HG03342 (cell line): ENCODE measurements at regions not wholly inside any gene's neighbourhood (a gene's known extent, or its start where the extent isn't known, plus 50 kb on each side); places are given as distances from the start of the nearest gene placed in this dataset.

ENCODE experiments used
- ATAC-seq: cut with Tn5 transposase; IDR thresholded peaks from one replicate; pipeline ENCODE4 v1.9.1; 2021; ENCODE audit warnings: mild to moderate bottlenecking, moderate library complexity; ENCODE audit not compliant: unreplicated experiment

- no peak for ATAC-seq
These were observed 377.3 kb downstream of the GASK1B start for GRCh38 chr4:157795495-157795894.

GRCh38 chr4:157792716-157793115 lies 380.1 kb downstream of the GASK1B start:
- ATAC-seq, result no peak

GRCh38 chr4:157791236-157791635 lies 381.6 kb downstream of the GASK1B start:
- ATAC-seq, result no peak

GRCh38 chr4:157787618-157788017 lies 385.2 kb downstream of the GASK1B start:
- ATAC-seq, result no peak

- ATAC-seq, result no peak
These were observed 391.5 kb downstream of the GASK1B start for GRCh38 chr4:157781361-157781760.

- no peak for ATAC-seq
These were observed 393.7 kb downstream of the GASK1B start for GRCh38 chr4:157779081-157779480.

- no peak for ATAC-seq
These were observed 395.8 kb downstream of the GASK1B start for GRCh38 chr4:157776930-157777528.

- ATAC-seq, result no peak
These were observed 396.9 kb downstream of the GASK1B start for GRCh38 chr4:157775971-157776370.

GRCh38 chr4:157772907-157773306 lies 399.9 kb downstream of the GASK1B start:
- no peak for ATAC-seq

GRCh38 chr4:157768419-157768818 lies 404.4 kb downstream of the GASK1B start:
- no peak for ATAC-seq

GRCh38 chr4:157763490-157763889 lies 409.3 kb downstream of the GASK1B start:
- no peak for ATAC-seq

- ATAC-seq, result no peak
These were observed 418.4 kb downstream of the GASK1B start for GRCh38 chr4:157754410-157754809.

- ATAC-seq, result no peak
These were observed 421.2 kb downstream of the GASK1B start for GRCh38 chr4:157751631-157752030.

GRCh38 chr4:157741642-157742041 lies 431.2 kb downstream of the GASK1B start:
- no peak for ATAC-seq

- no peak for ATAC-seq
These were observed 433.6 kb downstream of the GASK1B start for GRCh38 chr4:157739242-157739641.

GRCh38 chr4:157728215-157728614 lies 444.6 kb downstream of the GASK1B start:
- no peak for ATAC-seq

GRCh38 chr4:157727163-157727562 lies 445.7 kb downstream of the GASK1B start:
- ATAC-seq, result no peak

- ATAC-seq, result no peak
These were observed 450.7 kb downstream of the GASK1B start for GRCh38 chr4:157722146-157722545.

GRCh38 chr4:157713342-157713741 lies 459.5 kb downstream of the GASK1B start:
- no peak for ATAC-seq

GRCh38 chr4:157706155-157706554 lies 466.7 kb downstream of the GASK1B start:
- no peak for ATAC-seq

GRCh38 chr4:157702831-157703230 lies 470.0 kb downstream of the GASK1B start:
- no peak for ATAC-seq

GRCh38 chr4:157701695-157701994 lies 471.2 kb downstream of the GASK1B start:
- ATAC-seq, result no peak

GRCh38 chr4:157700898-157701694 lies 471.7 kb downstream of the GASK1B start:
- ATAC-seq, result no peak
